Stimulated activated naive CD8-positive, alpha-beta T cell treated with anti-CD3 and anti-CD28 coated beads, Interleukin-15, Interleukin-2, amounts not matched to agents 100 ng/mL and 50 ng/mL, for 24 hours (primary cell): ENCODE measurements at regions not wholly inside any gene's neighbourhood (a gene's known extent, or its start where the extent isn't known, plus 50 kb on each side); places are given as distances from the start of the nearest gene placed in this dataset.
"Not testable (repeated sequence)": the region's sequence is repeated elsewhere in the genome, so short reads cannot be mapped to it uniquely, and the experiment has no call there.

Experiments used
- H3K27ac Mint-ChIP-seq: one replicate; pipeline ENCODE4 v1.8.0; 2021; ENCODE audit warnings: mild to moderate bottlenecking, mixed read lengths
- H3K27me3 Mint-ChIP-seq: one replicate; pipeline ENCODE4 v1.8.0; 2021; ENCODE audit warnings: mixed read lengths
- H3K36me3 Mint-ChIP-seq: one replicate; pipeline ENCODE4 v1.8.0; 2021; ENCODE audit warnings: low read depth, mixed read lengths
- H3K4me1 Mint-ChIP-seq: one replicate; pipeline ENCODE4 v1.8.0; 2021; ENCODE audit warnings: low read depth, mixed read lengths
- H3K4me3 Mint-ChIP-seq: one replicate; pipeline ENCODE4 v1.8.0; 2021; ENCODE audit warnings: mild to moderate bottlenecking, mixed read lengths
- H3K9me3 Mint-ChIP-seq: one replicate; pipeline ENCODE4 v1.8.0; 2021; ENCODE audit warnings: mixed read lengths

GRCh38 chr15:26210980-26211379 lies 347.9 kb upstream of the ATP10A start:
- Mint-ChIP-seq H3K9me3 (no peaks in the 10 kb centered on the region), H3K27ac (no peak overlapping the region), H3K4me1 (no peaks in the 10 kb centered on the region), H3K27me3 (no peaks in the 10 kb centered on the region), H3K4me3 (no peak overlapping the region), H3K36me3 (no peaks in the 10 kb centered on the region)

GRCh38 chr15:26201177-26201858 lies 338.2 kb upstream of the ATP10A start:
- H3K27ac Mint-ChIP-seq: no peak overlapping the region
- no peaks in the 10 kb centered on the region for H3K36me3 Mint-ChIP-seq
- H3K4me1 Mint-ChIP-seq: no peaks in the 10 kb centered on the region
- no peak overlapping the region for H3K4me3 Mint-ChIP-seq
- peaks cover 3% of the 10 kb centered on the region for H3K9me3 Mint-ChIP-seq
- no peaks in the 10 kb centered on the region for H3K27me3 Mint-ChIP-seq

DNA sequence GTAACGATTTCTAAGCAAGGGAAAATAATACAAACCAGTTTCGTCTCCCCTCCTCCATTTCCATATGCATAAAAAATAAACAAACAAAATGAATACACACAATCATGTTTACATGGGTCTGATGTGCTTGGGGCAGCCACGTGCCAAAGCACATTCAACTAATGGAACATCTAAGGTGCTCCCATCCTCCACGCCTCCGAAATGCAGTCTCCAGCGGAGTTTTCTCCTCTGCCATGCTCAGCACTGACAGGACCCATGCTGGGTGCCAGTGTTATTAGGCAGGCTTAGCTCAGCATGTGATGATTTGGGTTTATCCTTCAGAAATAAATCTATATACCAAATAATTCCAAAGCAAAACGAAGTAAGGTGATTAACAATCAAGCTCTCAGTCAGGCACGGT lies 337.3 kb upstream of the ATP10A start:
- peaks cover 3% of the 10 kb centered on the region for H3K9me3 Mint-ChIP-seq
- no peaks in the 10 kb centered on the region for H3K36me3 Mint-ChIP-seq
- H3K27me3 Mint-ChIP-seq: no peaks in the 10 kb centered on the region
- H3K4me1 Mint-ChIP-seq: no peaks in the 10 kb centered on the region
- H3K27ac Mint-ChIP-seq: no peak overlapping the region
- no peak overlapping the region for H3K4me3 Mint-ChIP-seq

GRCh38 chr15:26197719-26198118 lies 334.6 kb upstream of the ATP10A start:
- no peaks in the 10 kb centered on the region for H3K36me3 Mint-ChIP-seq
- H3K4me1 Mint-ChIP-seq: no peaks in the 10 kb centered on the region
- H3K27me3 Mint-ChIP-seq: no peaks in the 10 kb centered on the region
- no peaks in the 10 kb centered on the region for H3K9me3 Mint-ChIP-seq
- no peak overlapping the region for H3K27ac Mint-ChIP-seq
- no peak overlapping the region for H3K4me3 Mint-ChIP-seq

DNA sequence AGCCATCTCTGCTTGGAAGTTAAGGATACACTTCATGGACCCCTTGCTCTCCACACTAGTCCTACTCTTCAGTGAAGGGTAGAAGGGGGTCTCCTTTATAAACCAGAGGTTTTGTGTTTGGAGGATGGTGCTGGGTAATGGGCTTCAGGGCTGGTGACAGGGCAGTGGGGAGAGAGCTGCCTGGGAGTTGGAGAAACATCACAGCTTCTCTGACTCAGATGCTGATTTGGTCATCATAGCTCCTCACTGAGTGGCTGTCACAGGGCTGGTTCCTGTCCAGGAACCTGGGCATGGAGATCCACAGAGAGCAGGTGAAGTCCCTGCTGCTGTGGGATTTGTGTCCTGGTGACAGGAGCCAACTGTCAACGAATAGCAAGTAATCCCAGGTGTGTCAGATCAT lies 333.9 kb upstream of the ATP10A start:
- no peaks in the 10 kb centered on the region for H3K9me3 Mint-ChIP-seq
- H3K4me1 Mint-ChIP-seq: no peaks in the 10 kb centered on the region
- no peaks in the 10 kb centered on the region for H3K27me3 Mint-ChIP-seq
- H3K4me3 Mint-ChIP-seq: no peak overlapping the region
- H3K36me3 Mint-ChIP-seq: no peaks in the 10 kb centered on the region
- no peak overlapping the region for H3K27ac Mint-ChIP-seq

GRCh38 chr15:26191193-26191592 lies 328.1 kb upstream of the ATP10A start:
- no peak overlapping the region for H3K27ac Mint-ChIP-seq
- no peaks in the 10 kb centered on the region for H3K4me1 Mint-ChIP-seq
- no peaks in the 10 kb centered on the region for H3K36me3 Mint-ChIP-seq

DNA sequence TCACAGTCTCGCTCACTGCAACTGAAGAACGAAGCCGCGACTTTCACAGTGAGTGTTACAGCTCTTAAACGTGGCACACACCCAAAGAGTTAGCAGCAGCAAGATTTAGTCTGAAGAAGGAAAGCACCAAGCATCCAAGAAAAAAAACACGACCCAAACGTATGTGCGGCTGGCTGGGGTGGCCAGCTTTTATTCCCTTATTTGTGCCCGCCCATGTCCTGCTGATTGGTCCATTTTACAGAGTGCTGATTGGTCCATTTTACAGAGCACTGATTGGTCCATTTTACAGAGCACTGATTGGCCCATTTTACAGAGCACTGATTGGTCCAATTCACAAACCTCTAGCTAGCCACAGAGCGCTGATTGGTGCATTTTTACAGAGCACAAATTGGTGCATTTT lies 323.0 kb upstream of the ATP10A start:
- not testable (repeated sequence) for H3K4me3 Mint-ChIP-seq, H3K9me3 Mint-ChIP-seq, H3K27me3 Mint-ChIP-seq, H3K27ac Mint-ChIP-seq, H3K36me3 Mint-ChIP-seq, H3K4me1 Mint-ChIP-seq

More at GRCh38 chr15:26191193-26191592, 328.1 kb upstream of the ATP10A start:
- Mint-ChIP-seq H3K9me3 (no peaks in the 10 kb centered on the region), H3K27me3 (no peaks in the 10 kb centered on the region), H3K4me3 (no peak overlapping the region)

GRCh38 chr15:26182441-26182840 lies 319.3 kb upstream of the ATP10A start:
- Mint-ChIP-seq H3K27ac (no peak overlapping the region), H3K36me3 (no peaks in the 10 kb centered on the region), H3K27me3 (no peaks in the 10 kb centered on the region), H3K9me3 (no peaks in the 10 kb centered on the region), H3K4me3 (no peak overlapping the region), H3K4me1 (no peaks in the 10 kb centered on the region)

- Mint-ChIP-seq H3K27me3 (no peaks in the 10 kb centered on the region), H3K4me1 (no peaks in the 10 kb centered on the region), H3K9me3 (no peaks in the 10 kb centered on the region), H3K4me3 (no peak overlapping the region), H3K27ac (no peak overlapping the region), H3K36me3 (no peaks in the 10 kb centered on the region)
These were observed 316.8 kb upstream of the ATP10A start for GRCh38 chr15:26179906-26180305.

DNA sequence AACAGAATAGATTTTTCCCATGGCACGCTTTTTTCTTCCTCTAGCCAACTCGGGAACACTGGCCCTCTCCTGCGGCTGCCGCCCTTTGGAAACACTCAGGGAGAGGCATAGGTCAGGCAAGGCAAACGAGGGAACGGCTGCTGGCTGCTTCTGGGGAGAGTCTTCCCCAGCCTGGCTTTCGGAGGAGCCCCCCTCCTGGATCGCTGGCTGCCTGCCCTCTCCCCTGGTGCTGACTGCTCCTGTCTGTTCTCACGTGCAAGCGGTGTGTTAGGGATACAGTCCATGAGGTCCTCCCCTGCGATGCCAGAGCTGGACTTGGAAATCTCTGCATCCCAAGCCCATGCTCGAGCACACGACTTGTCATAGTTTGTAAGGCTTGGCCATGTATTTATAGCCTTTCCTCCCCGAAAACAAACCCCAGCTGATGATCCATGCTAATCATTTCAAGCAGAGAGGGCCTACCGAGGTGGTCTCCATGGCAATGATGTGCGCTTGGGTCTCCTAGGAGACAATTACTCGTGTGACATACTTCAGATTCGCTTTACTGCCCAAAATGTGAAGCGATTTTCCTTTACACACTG lies 315.6 kb upstream of the ATP10A start:
- Mint-ChIP-seq H3K4me1 (no peaks in the 10 kb centered on the region), H3K27me3 (peaks cover 6% of the 10 kb centered on the region), H3K9me3 (no peaks in the 10 kb centered on the region), H3K36me3 (no peaks in the 10 kb centered on the region), H3K4me3 (no peak overlapping the region), H3K27ac (no peak overlapping the region)

GRCh38 chr15:26177816-26178215 lies 314.7 kb upstream of the ATP10A start:
- Mint-ChIP-seq H3K27me3 (peaks cover 6% of the 10 kb centered on the region), H3K27ac (no peak overlapping the region), H3K4me3 (no peak overlapping the region), H3K4me1 (no peaks in the 10 kb centered on the region), H3K36me3 (no peaks in the 10 kb centered on the region), H3K9me3 (no peaks in the 10 kb centered on the region)

- Mint-ChIP-seq H3K36me3 (no peaks in the 10 kb centered on the region), H3K4me1 (no peaks in the 10 kb centered on the region), H3K4me3 (no peak overlapping the region), H3K9me3 (no peaks in the 10 kb centered on the region), H3K27ac (no peak overlapping the region), H3K27me3 (peaks cover 6% of the 10 kb centered on the region)
These were observed 313.7 kb upstream of the ATP10A start for GRCh38 chr15:26176831-26177230.

DNA sequence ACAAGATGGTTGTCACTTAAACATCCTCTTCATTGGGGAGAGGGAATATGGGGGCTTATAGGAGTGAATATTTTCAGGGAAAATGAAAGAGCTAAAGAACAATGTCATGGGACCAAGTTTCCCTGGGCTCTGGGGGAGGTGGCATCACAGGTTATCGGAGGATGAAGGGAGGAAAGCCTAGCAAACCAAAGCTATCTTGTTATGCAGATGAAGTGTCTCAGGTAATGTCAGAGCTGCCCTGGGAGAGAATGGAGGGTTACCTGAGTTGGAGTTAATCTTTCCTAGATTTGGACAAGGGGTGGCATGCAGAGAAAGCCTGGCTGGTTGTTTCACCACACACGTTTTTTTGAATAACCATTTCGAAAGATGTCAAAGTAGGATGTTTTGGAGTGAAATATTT lies 308.1 kb upstream of the ATP10A start:
- H3K27me3 Mint-ChIP-seq: peaks cover 6% of the 10 kb centered on the region
- no peaks in the 10 kb centered on the region for H3K36me3 Mint-ChIP-seq
- no peaks in the 10 kb centered on the region for H3K4me1 Mint-ChIP-seq
- H3K4me3 Mint-ChIP-seq: no peak overlapping the region
- H3K27ac Mint-ChIP-seq: no peak overlapping the region
- no peaks in the 10 kb centered on the region for H3K9me3 Mint-ChIP-seq

GRCh38 chr15:26166429-26166828 lies 303.3 kb upstream of the ATP10A start:
- Mint-ChIP-seq H3K4me3 (no peak overlapping the region), H3K9me3 (no peaks in the 10 kb centered on the region), H3K27me3 (no peaks in the 10 kb centered on the region), H3K36me3 (no peaks in the 10 kb centered on the region), H3K27ac (no peak overlapping the region), H3K4me1 (no peaks in the 10 kb centered on the region)

- H3K27ac Mint-ChIP-seq: no peak overlapping the region
- H3K36me3 Mint-ChIP-seq: no peaks in the 10 kb centered on the region
- H3K27me3 Mint-ChIP-seq: peaks cover 4% of the 10 kb centered on the region
- no peak overlapping the region for H3K4me3 Mint-ChIP-seq
- no peaks in the 10 kb centered on the region for H3K9me3 Mint-ChIP-seq
- no peaks in the 10 kb centered on the region for H3K4me1 Mint-ChIP-seq
These were observed 302.4 kb upstream of the ATP10A start for GRCh38 chr15:26165546-26165945.

- H3K27ac Mint-ChIP-seq: no peak overlapping the region
- H3K27me3 Mint-ChIP-seq: peaks cover 4% of the 10 kb centered on the region
- H3K4me3 Mint-ChIP-seq: no peak overlapping the region
- no peaks in the 10 kb centered on the region for H3K9me3 Mint-ChIP-seq
- H3K4me1 Mint-ChIP-seq: no peaks in the 10 kb centered on the region
- H3K36me3 Mint-ChIP-seq: no peaks in the 10 kb centered on the region
These were observed 297.2 kb upstream of the ATP10A start for GRCh38 chr15:26160343-26160742.
